ENCODE measurements at regions not wholly inside any gene's neighbourhood (a gene's known extent, or its start where the extent isn't known, plus 50 kb on each side); places are given as distances from the start of the nearest gene placed in this dataset.

DNA sequence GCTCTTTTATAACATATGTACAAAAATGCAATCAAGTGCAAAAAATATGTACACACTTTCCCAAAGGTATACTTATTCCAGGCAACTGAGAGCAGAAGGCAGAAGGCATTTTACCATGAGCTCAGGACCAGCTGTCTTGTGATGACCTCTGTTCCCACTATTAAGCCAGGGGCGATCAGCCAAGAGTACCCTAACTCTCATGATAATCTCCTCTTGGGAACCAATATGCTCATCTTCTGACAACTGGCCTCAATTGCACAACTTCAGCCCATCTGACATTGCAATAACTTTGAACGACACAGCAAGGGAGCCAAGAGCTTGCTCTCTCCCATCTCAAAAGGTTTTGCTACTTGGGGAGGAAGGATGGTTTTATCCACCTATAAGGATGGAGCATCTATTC is 471.9 kb downstream of the HS3ST3B1 start (continued):
- TF ChIP-seq MYBL2 (CRISPR knock-in tag; IDR thresholded peaks at IDR 0.05) (no peak), CREM (CRISPR knock-in tag; IDR thresholded peaks at IDR 0.05) (no peak), SP1 (CRISPR knock-in tag; conservative IDR thresholded peaks at IDR 0.05) (no peak), ZNF317 (CRISPR knock-in tag; IDR thresholded peaks at IDR 0.05; ENCODE audit: borderline replicate concordance, low read depth) (no peak), ZNF416 (CRISPR knock-in tag; IDR thresholded peaks at IDR 0.05) (no peak), ZNF138 (CRISPR knock-in tag; conservative IDR thresholded peaks at IDR 0.05) (no peak)
- TF ChIP-seq, protein P1, sequence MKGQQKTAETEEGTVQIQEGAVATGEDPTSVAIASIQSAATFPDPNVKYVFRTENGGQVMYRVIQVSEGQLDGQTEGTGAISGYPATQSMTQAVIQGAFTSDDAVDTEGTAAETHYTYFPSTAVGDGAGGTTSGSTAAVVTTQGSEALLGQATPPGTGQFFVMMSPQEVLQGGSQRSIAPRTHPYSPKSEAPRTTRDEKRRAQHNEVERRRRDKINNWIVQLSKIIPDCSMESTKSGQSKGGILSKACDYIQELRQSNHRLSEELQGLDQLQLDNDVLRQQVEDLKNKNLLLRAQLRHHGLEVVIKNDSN (CRISPR knock-in tag; IDR thresholded peaks at IDR 0.05): no peak
- TF ChIP-seq, protein P2, sequence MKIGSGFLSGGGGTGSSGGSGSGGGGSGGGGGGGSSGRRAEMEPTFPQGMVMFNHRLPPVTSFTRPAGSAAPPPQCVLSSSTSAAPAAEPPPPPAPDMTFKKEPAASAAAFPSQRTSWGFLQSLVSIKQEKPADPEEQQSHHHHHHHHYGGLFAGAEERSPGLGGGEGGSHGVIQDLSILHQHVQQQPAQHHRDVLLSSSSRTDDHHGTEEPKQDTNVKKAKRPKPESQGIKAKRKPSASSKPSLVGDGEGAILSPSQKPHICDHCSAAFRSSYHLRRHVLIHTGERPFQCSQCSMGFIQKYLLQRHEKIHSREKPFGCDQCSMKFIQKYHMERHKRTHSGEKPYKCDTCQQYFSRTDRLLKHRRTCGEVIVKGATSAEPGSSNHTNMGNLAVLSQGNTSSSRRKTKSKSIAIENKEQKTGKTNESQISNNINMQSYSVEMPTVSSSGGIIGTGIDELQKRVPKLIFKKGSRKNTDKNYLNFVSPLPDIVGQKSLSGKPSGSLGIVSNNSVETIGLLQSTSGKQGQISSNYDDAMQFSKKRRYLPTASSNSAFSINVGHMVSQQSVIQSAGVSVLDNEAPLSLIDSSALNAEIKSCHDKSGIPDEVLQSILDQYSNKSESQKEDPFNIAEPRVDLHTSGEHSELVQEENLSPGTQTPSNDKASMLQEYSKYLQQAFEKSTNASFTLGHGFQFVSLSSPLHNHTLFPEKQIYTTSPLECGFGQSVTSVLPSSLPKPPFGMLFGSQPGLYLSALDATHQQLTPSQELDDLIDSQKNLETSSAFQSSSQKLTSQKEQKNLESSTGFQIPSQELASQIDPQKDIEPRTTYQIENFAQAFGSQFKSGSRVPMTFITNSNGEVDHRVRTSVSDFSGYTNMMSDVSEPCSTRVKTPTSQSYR (CRISPR knock-in tag; IDR thresholded peaks at IDR 0.05): no peak

DNA sequence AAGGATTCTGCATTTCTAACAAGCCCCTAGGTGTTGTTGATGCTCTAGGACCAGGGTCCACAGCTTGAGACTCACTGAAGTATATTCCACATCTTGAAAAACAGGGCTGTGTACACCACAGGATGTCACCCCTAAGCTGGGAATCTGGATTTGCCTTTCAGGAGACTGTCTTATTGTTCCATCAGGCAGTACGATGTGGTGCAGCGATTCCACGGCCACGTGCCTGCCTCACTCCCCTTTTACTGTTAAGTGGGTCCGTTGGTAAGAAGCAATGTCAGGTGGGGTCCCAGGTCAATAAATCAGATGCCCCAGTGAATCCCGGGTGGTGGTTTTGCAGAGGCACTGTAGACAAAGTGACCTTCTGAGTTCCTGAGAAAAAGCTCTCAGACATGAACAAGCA is 470.7 kb downstream of the HS3ST3B1 start:
- ATAC-seq (no peak), DNase-seq (ENCODE audit: low spot score) (no peak)
- peaks cover 3% of the 10 kb centered on the region; the same call in 1 of the 2 replicates for H3K27me3 Mint-ChIP-seq (ENCODE audit: low read depth)
- H3K4me3 Mint-ChIP-seq: no peak overlapping the region
- ChIA-PET POLR2A (no interaction called here), CTCF (no interaction called here)
- no peak overlapping the region; the same call in 1 of the 2 replicates for H3K27ac Mint-ChIP-seq
- peaks cover 24% of the 10 kb centered on the region for H3K9me3 Mint-ChIP-seq
- H3K4me1 Mint-ChIP-seq: peaks cover 7% of the 10 kb centered on the region
- no peak for TF ChIP-seq TEAD4 (CRISPR knock-in tag; IDR thresholded peaks at IDR 0.05)
- H3K36me3 Mint-ChIP-seq: peaks cover 13% of the 10 kb centered on the region

DNA sequence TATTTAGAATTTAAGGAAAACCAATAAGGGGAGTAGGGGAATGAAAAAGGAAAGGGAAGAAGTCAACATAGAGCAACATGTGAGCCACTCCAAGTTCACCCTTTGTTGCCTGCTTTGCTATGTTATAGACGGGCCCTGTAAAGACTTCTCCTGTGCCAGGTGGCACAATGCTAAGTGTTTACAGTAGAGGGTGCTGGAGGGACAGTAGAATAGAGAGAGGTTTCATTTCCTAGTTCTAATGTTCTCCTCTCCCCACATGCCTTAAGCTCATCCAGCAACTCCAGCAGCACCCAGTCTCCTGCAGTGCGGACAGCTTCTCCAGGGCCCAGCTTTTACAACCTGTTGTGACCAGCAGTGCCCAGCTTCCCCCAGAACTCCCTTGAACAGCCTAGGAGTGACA is 468.0 kb downstream of the HS3ST3B1 start:
- H3K36me3 Mint-ChIP-seq: peaks cover 6% of the 10 kb centered on the region
- no peak overlapping the region for H3K4me3 Mint-ChIP-seq
- TF ChIP-seq, protein P3, sequence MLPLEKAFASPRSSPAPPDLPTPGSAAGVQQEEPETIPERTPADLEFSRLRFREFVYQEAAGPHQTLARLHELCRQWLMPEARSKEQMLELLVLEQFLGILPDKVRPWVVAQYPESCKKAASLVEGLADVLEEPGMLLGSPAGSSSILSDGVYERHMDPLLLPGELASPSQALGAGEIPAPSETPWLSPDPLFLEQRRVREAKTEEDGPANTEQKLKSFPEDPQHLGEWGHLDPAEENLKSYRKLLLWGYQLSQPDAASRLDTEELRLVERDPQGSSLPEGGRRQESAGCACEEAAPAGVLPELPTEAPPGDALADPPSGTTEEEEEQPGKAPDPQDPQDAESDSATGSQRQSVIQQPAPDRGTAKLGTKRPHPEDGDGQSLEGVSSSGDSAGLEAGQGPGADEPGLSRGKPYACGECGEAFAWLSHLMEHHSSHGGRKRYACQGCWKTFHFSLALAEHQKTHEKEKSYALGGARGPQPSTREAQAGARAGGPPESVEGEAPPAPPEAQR (CRISPR knock-in tag; IDR thresholded peaks at IDR 0.05): no peak
- TF ChIP-seq, protein P4, sequence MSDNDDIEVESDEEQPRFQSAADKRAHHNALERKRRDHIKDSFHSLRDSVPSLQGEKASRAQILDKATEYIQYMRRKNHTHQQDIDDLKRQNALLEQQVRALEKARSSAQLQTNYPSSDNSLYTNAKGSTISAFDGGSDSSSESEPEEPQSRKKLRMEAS (CRISPR knock-in tag; IDR thresholded peaks at IDR 0.05): no peak
- no peak for TF ChIP-seq ZBTB21 (CRISPR knock-in tag; IDR thresholded peaks at IDR 0.05; ENCODE audit: borderline replicate concordance)
- ChIA-PET POLR2A (no interaction called here), CTCF (interaction anchor here (0.9 to 1.0 kb wide), 2 partner anchors 45 to 69 kb away, joined by 3 read pairs; no protein-coding TSS in a partner anchor)
- H3K27me3 Mint-ChIP-seq (ENCODE audit: low read depth): no peaks in the 10 kb centered on the region
- no peaks in the 10 kb centered on the region for H3K4me1 Mint-ChIP-seq
- H3K27ac Mint-ChIP-seq: no peak overlapping the region
- peaks cover 16% of the 10 kb centered on the region for H3K9me3 Mint-ChIP-seq
- no peak for DNase-seq (ENCODE audit: low spot score)
- peak; percentile 22; the same call in 1 of the 2 replicates for ATAC-seq

DNA sequence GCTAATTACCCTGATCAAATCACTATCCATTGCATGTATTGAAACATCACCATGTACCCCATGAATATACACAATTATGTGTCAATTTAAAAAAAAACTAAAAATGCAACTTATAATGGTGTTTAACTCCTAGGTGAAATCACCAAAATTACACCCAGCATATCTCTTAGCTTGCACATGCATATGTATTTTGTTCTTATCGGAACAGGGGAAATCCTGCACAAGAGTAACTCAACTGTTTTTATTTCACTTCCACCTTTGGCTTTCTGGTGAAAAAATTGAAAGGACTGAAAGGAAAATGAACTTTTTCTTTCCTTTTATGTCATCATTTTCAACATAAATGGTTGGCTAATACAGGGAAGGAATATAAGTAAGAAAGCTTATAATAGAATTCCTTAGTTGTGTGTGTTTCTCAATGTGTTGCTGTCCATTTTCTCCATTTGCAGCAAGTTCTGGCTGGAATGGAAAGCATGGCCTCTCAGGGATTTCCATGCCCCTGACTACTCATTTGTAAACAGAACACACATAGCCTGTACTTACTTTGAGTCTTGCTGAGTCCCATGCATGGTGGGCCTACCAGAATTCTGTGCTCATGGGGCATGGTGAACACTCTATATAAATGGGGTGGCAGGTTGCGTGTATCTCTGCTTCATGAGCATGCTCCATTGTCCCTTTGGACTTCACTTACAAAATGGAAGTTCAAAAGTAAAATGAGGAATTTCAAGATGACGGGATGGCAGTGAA is 462.0 kb downstream of the HS3ST3B1 start:
- H3K9me3 Mint-ChIP-seq: peaks cover 10% of the 10 kb centered on the region
- H3K4me1 Mint-ChIP-seq: no peaks in the 10 kb centered on the region
- H3K27me3 Mint-ChIP-seq (ENCODE audit: low read depth): no peaks in the 10 kb centered on the region; the same call in 1 of the 2 replicates
- POLR2A ChIA-PET: no interaction called here
- ATAC-seq (no peak), DNase-seq (ENCODE audit: low spot score) (no peak)
- TF ChIP-seq CBFB (CRISPR knock-in tag; IDR thresholded peaks at IDR 0.05; ENCODE audit: low read depth) (no peak), ZNF671 (CRISPR knock-in tag; IDR thresholded peaks at IDR 0.05) (no peak)
- CTCF ChIA-PET: no interaction called here
- H3K27ac Mint-ChIP-seq: no peak overlapping the region
- H3K4me3 Mint-ChIP-seq: no peak overlapping the region
- H3K36me3 Mint-ChIP-seq: peaks cover 5% of the 10 kb centered on the region

Measured in WTC11 (cell line).